Upper lobe of left lung (tissue), 6 donors: ENCODE measurements at regions not wholly inside any gene's neighbourhood (a gene's known extent, or its start where the extent isn't known, plus 50 kb on each side); places are given as distances from the start of the nearest gene placed in this dataset.

ENCODE experiments used
- ATAC-seq, 2 donors: fragments of 200-7000 bp; cut with Tn5 transposase; one replicate each; pipeline ENCODE4 v1.9.1; 2022; ENCODE audit warnings: mild to moderate bottlenecking in 2 of 2, moderate library complexity in 2 of 2; ENCODE audit not compliant: low FRiP score in 2 of 2
- DNase-seq, 2 donors: peaks; one replicate each; pipeline ENCODE4 v3.0.0-alpha.2; 2019 to 2020
- H3K27ac ChIP-seq, 4 donors: fragments of 200-600 bp; sonication (generic); one replicate each; pipeline ENCODE4 v1.5.1; 2016 to 2019
- H3K27me3 ChIP-seq, 4 donors: fragments of 200-600 bp; sonication (generic); one replicate each; pipeline ENCODE4 v1.5.1; 2017 to 2019
- H3K36me3 ChIP-seq, 4 donors: fragments of 200-600 bp; sonication (generic); one replicate each; pipeline ENCODE4 v1.5.1; 2016 to 2019
- H3K4me1 ChIP-seq, 4 donors: fragments of 200-600 bp; sonication (generic); one replicate each; pipeline ENCODE4 v1.5.1; 2018 to 2019
- H3K4me3 ChIP-seq, 4 donors: fragments of 200-600 bp; sonication (generic); one replicate each; pipeline ENCODE4 v1.5.1; 2017 to 2019; ENCODE audit warnings: mild to moderate bottlenecking in 2 of 4, moderate library complexity in 1 of 4
- H3K9me3 ChIP-seq, 4 donors: fragments of 200-600 bp; sonication (generic); one replicate each; pipeline ENCODE4 v1.5.1; 2018 to 2019
- EP300 ChIP-seq, 4 donors: sonication (generic); formaldehyde crosslinking; IDR thresholded peaks; one replicate each; pipeline ENCODE4 v1.5.1; 2017; ENCODE audit warnings: antibody characterized with exemption in 4 of 4, control low read depth in 2 of 4
- POLR2A ChIP-seq, 4 donors: fragments of 450-650 bp; IDR thresholded peaks; one replicate each; pipeline ENCODE4 v1.5.1; 2016 to 2017; ENCODE audit warnings: antibody characterized with exemption in 4 of 4, mild to moderate bottlenecking in 2 of 4
- POLR2AphosphoS5 ChIP-seq, 2 donors: sonication (generic); formaldehyde crosslinking; IDR thresholded peaks; one replicate each; pipeline ENCODE4 v1.5.1; 2017; ENCODE audit warnings: antibody characterized with exemption in 2 of 2
- WGBS, 2 donors: methylation state at CpG; one replicate each; pipeline ENCODE4 v1.1.5; 2017 to 2018; 5-methylcytosine and 5-hydroxymethylcytosine counted together
- TF ChIP-seq, protein P1 (sequence below), 6 experiments: fragments of 450-650 bp in 4 of 6; fragments of 200-600 bp in 2 of 6; sonication (generic) in 2 of 6; IDR thresholded peaks; one replicate each; pipeline ENCODE4 v1.5.1; 2016 to 2019; ENCODE audit warnings: antibody characterized with exemption in 6 of 6
- donor health status: DM: no; HTN: no; CAD: no; lungs with moderate emphysema.
- donor health status: DM: no; HTN: yes; CAD: no; lungs with severe emphysema.

DNA sequence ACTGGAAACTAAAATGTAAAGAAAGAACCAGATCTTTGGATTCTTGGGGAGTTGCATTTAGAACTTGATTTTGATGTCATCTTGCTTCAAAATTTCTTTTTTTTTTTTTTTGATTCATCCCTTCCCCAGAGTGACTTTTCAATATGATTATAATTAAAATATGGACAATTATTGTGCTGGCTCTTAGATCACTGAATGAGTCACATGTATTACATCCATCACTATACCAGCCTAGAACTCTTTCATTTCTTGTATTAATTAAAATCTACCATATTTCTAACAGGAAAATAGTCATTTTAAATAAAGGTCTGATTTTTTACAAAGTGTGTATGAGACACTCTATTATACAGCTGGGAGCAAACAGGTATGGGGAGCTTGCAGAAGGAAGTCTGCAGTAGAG is 269.5 kb upstream of the AKR1E2 start:
- Histone ChIP-seq H3K27ac (no peak overlapping the region), H3K27me3 (no peaks in the 10 kb centered on the region), H3K9me3 (no peaks in the 10 kb centered on the region), H3K4me1 (no peaks in the 10 kb centered on the region), H3K36me3 (no peaks in the 10 kb centered on the region), H3K4me3 (no peak overlapping the region)
- TF ChIP-seq POLR2A (IDR thresholded peaks at IDR 0.05) (no peak), POLR2AphosphoS5 (IDR thresholded peaks at IDR 0.05) (no peak)
- TF ChIP-seq, protein P1, sequence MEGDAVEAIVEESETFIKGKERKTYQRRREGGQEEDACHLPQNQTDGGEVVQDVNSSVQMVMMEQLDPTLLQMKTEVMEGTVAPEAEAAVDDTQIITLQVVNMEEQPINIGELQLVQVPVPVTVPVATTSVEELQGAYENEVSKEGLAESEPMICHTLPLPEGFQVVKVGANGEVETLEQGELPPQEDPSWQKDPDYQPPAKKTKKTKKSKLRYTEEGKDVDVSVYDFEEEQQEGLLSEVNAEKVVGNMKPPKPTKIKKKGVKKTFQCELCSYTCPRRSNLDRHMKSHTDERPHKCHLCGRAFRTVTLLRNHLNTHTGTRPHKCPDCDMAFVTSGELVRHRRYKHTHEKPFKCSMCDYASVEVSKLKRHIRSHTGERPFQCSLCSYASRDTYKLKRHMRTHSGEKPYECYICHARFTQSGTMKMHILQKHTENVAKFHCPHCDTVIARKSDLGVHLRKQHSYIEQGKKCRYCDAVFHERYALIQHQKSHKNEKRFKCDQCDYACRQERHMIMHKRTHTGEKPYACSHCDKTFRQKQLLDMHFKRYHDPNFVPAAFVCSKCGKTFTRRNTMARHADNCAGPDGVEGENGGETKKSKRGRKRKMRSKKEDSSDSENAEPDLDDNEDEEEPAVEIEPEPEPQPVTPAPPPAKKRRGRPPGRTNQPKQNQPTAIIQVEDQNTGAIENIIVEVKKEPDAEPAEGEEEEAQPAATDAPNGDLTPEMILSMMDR (IDR thresholded peaks at IDR 0.05), result no peak
- no peak for DNase-seq
- ATAC-seq, result no peak

DNA sequence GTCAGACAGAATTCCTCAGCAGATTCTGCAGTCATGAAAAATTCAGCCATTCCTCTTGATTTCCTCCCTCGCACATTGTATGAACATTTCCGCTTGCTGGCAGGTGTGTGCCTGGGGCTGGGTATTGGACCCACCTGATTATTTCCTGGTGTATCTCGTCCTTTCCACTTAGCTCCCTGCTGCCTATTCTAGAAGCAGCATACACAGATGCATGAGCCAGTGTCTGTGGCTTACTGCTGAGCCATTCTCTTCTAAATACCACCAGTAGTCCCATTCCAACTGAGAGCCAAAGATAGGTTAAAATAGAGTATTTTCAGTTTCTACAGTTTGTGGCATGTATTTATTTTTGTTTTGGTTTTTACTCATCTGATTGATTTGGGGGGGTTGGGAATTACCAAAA is 270.1 kb upstream of the AKR1E2 start:
- no peak for DNase-seq
- no peaks in the 10 kb centered on the region for H3K9me3 ChIP-seq
- TF ChIP-seq POLR2AphosphoS5 (IDR thresholded peaks at IDR 0.05) (no peak), EP300 (IDR thresholded peaks at IDR 0.05) (no peak), POLR2A (IDR thresholded peaks at IDR 0.05) (no peak)
- TF ChIP-seq, protein P1 (IDR thresholded peaks at IDR 0.05), result no peak
- 87 to 88% methylated on average over 3 of the region's 3 CpGs for WGBS, 2 donors
- H3K4me1 ChIP-seq, result no peaks in the 10 kb centered on the region
- ATAC-seq, result no peak
- no peaks in the 10 kb centered on the region for H3K27me3 ChIP-seq
- H3K36me3 ChIP-seq, result no peaks in the 10 kb centered on the region
- no peak overlapping the region for H3K27ac ChIP-seq
- no peak overlapping the region for H3K4me3 ChIP-seq

DNA sequence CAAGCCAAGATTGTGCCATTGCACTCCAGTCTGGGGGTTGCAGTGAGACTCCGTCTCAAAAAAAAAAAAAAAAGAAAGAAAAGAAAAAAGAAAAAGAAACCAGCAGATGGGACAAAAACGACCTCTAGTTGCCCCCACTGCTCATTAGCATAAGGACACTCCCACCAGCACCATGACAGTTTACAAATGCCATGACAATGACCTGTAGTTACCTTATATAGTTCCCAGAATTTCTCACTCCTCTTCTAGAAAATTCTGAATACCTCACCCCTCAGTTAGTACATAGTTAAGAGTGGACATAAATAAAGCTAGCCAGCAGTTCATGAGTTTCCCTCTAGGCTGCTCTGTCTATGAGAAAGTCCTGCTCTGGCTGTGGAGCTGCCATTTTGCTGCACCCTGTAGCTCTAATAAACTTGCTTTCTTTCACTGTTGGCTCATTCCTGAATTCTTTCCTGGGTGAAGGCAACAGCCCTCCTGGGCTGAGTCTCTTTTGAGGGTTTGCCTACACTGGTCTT is 276.8 kb upstream of the AKR1E2 start:
- H3K4me3 ChIP-seq, result no peak overlapping the region
- no peaks in the 10 kb centered on the region for H3K36me3 ChIP-seq
- no peaks in the 10 kb centered on the region for H3K4me1 ChIP-seq
- DNase-seq (no peak), ATAC-seq (no peak)
- H3K27me3 ChIP-seq, result no peaks in the 10 kb centered on the region
- H3K27ac ChIP-seq, result no peak overlapping the region
- TF ChIP-seq POLR2A (IDR thresholded peaks at IDR 0.05) (no peak), POLR2AphosphoS5 (IDR thresholded peaks at IDR 0.05) (no peak), EP300 (IDR thresholded peaks at IDR 0.05) (no peak)
- TF ChIP-seq, protein P1 (IDR thresholded peaks at IDR 0.05), result no peak
- no peaks in the 10 kb centered on the region for H3K9me3 ChIP-seq
- 70 to 83% methylated on average over 2 of the region's 2 CpGs for WGBS, 2 donors

DNA sequence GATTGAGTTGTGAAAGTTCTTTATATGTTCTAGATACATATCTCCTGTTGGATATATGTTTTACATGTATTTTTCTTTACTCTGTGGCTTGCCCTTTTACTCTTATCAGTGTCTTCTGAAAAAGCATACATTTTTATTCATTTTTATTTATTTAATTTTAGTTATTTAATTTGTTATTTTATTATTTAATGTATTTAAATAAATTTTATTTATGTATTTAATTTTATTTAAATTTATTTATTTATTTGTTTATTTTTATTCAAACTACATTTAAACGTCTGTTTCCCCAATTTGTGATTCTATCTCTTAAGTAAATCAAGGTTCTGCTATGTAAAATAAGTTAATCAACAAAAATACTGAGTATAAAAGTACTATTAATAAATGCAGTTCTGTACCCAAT is 279.1 kb upstream of the AKR1E2 start:
- Histone ChIP-seq H3K36me3 (no peaks in the 10 kb centered on the region), H3K9me3 (no peaks in the 10 kb centered on the region), H3K4me3 (no peak overlapping the region), H3K27me3 (no peaks in the 10 kb centered on the region), H3K4me1 (no peaks in the 10 kb centered on the region), H3K27ac (no peak overlapping the region)
- TF ChIP-seq POLR2AphosphoS5 (IDR thresholded peaks at IDR 0.05), result no peak
- TF ChIP-seq POLR2A (IDR thresholded peaks at IDR 0.05), result no peak
- no peak for TF ChIP-seq EP300 (IDR thresholded peaks at IDR 0.05)
- TF ChIP-seq, protein P1 (IDR thresholded peaks at IDR 0.05), result no peak
- 80 to 88% methylated on average over 1 of the region's 1 CpG for WGBS, 2 donors
- DNase-seq (no peak), ATAC-seq (no peak)

DNA sequence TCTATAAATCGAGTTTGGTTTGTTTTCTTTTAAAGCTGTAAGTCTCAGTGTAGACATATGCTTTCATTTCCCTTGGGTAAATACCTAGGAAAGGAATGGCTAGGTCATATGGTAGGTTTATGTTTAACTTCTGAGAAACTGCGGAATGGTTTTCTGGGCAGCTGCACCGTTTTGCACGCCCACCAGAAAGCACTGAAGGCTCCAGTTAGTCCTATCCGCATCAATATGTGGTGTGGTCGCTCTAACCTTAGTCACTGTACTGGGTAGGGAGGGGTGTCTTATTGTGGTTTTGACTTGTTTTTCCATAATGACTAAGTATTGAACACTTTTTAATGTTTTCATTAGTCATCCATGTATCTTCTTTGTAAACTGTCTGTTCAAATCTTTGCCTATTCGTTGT is 279.5 kb upstream of the AKR1E2 start:
- H3K27me3 ChIP-seq, result no peaks in the 10 kb centered on the region
- no peaks in the 10 kb centered on the region for H3K4me1 ChIP-seq
- H3K4me3 ChIP-seq, result no peak overlapping the region
- 85 to 91% methylated on average over 7 of the region's 7 CpGs for WGBS, 2 donors
- no peak for ATAC-seq
- no peak for DNase-seq
- H3K27ac ChIP-seq, result no peak overlapping the region
- no peaks in the 10 kb centered on the region for H3K9me3 ChIP-seq
- no peak for TF ChIP-seq POLR2A (IDR thresholded peaks at IDR 0.05)
- TF ChIP-seq, protein P1 (IDR thresholded peaks at IDR 0.05), result no peak
- no peak for TF ChIP-seq POLR2AphosphoS5 (IDR thresholded peaks at IDR 0.05)
- TF ChIP-seq EP300 (IDR thresholded peaks at IDR 0.05), result no peak
- H3K36me3 ChIP-seq, result no peaks in the 10 kb centered on the region
